HG02973 (cell line): ENCODE measurements at regions not wholly inside any gene's neighbourhood (a gene's known extent, or its start where the extent isn't known, plus 50 kb on each side); places are given as distances from the start of the nearest gene placed in this dataset.
"Not testable (repeated sequence)": the region's sequence is repeated elsewhere in the genome, so short reads cannot be mapped to it uniquely, and the experiment has no call there.

Experiments
- ATAC-seq: cut with Tn5 transposase; IDR thresholded peaks from one replicate; pipeline ENCODE4 v1.9.1; 2021; ENCODE audit warnings: moderate library complexity; ENCODE audit not compliant: unreplicated experiment

GRCh38 chr18:42446195-42446594, 491.2 kb downstream of the PIK3C3 start:
- no peak for ATAC-seq

GRCh38 chr18:42447688-42448087, 492.7 kb downstream of the PIK3C3 start:
- ATAC-seq: no peak

- ATAC-seq: no peak
These were observed 503.2 kb downstream of the PIK3C3 start for GRCh38 chr18:42458226-42458625.

GRCh38 chr18:42459873-42460272, 504.8 kb downstream of the PIK3C3 start:
- no peak for ATAC-seq

GRCh38 chr18:42471885-42472284, 516.9 kb downstream of the PIK3C3 start:
- ATAC-seq: no peak

- no peak for ATAC-seq
These were observed 518.6 kb downstream of the PIK3C3 start for GRCh38 chr18:42473611-42474010.

- no peak for ATAC-seq
These were observed 519.5 kb downstream of the PIK3C3 start for GRCh38 chr18:42474577-42474976.

- no peak for ATAC-seq
These were observed 520.1 kb downstream of the PIK3C3 start for GRCh38 chr18:42475157-42475556.

GRCh38 chr18:42477267-42477666, 522.2 kb downstream of the PIK3C3 start:
- ATAC-seq: no peak

- ATAC-seq: no peak
These were observed 525.4 kb downstream of the PIK3C3 start for GRCh38 chr18:42480441-42480840.

- ATAC-seq: no peak
These were observed 529.6 kb downstream of the PIK3C3 start for GRCh38 chr18:42484648-42485047.

GRCh38 chr18:42486271-42486670, 531.2 kb downstream of the PIK3C3 start:
- ATAC-seq: no peak

GRCh38 chr18:42508683-42509296, 553.8 kb downstream of the PIK3C3 start:
- no peak for ATAC-seq

- peak; percentile 64 for ATAC-seq
These were observed 554.8 kb downstream of the PIK3C3 start for GRCh38 chr18:42509750-42510415.

- no peak for ATAC-seq
These were observed 555.5 kb downstream of the PIK3C3 start for GRCh38 chr18:42510540-42510939.

- no peak for ATAC-seq
These were observed 558.4 kb downstream of the PIK3C3 start for GRCh38 chr18:42513441-42513840.

GRCh38 chr18:42514512-42514911, 559.5 kb downstream of the PIK3C3 start:
- ATAC-seq: no peak

- ATAC-seq: no peak
These were observed 562.9 kb downstream of the PIK3C3 start for GRCh38 chr18:42517896-42518295.

- not testable (repeated sequence) for ATAC-seq
These were observed 563.3 kb downstream of the PIK3C3 start for GRCh38 chr18:42518331-42518730.

GRCh38 chr18:42520138-42520537, 565.1 kb downstream of the PIK3C3 start:
- no peak for ATAC-seq

- no peak for ATAC-seq
These were observed 570.9 kb downstream of the PIK3C3 start for GRCh38 chr18:42525905-42526304.

- ATAC-seq: no peak
These were observed 572.7 kb downstream of the PIK3C3 start for GRCh38 chr18:42527766-42528165.

GRCh38 chr18:42530276-42530675, 575.2 kb downstream of the PIK3C3 start:
- ATAC-seq: no peak
